Kidney (tissue), 13 donors: ENCODE measurements at regions not wholly inside any gene's neighbourhood (a gene's known extent, or its start where the extent isn't known, plus 50 kb on each side); places are given as distances from the start of the nearest gene placed in this dataset.

Source experiments
- DNase-seq, 5 donors: peaks; one replicate each; pipeline ENCODE4 v3.0.0-alpha.2; 2013 to 2020
- FAIRE-seq: peaks from 2 replicates; lab custom pipeline; 2012; peaks lifted over from hg19 to GRCh38; lab: Jason Lieb, UNC
- H3K27ac ChIP-seq, 2 donors: one replicate each; pipeline ENCODE4 v1.7.0; 2013; ENCODE audit warnings: low read depth in 2 of 2, low read length in 2 of 2, inconsistent platforms in 1 of 2
- H3K27me3 ChIP-seq: one replicate; pipeline ENCODE4 v1.7.1; 2013; ENCODE audit warnings: low read length, inconsistent platforms; ENCODE audit not compliant: control insufficient read depth, insufficient read depth
- H3K36me3 ChIP-seq, 3 donors: one replicate each; pipeline versions ENCODE4 v1.7.0 to v1.7.1; 2013; ENCODE audit warnings: low read length in 3 of 3, control low read depth in 1 of 3, inconsistent platforms in 1 of 3; ENCODE audit not compliant: insufficient read depth in 3 of 3, control insufficient read depth in 2 of 3
- H3K4me1 ChIP-seq, 3 donors: one replicate each; pipeline versions ENCODE4 v1.7.0 to v1.7.1; 2013; ENCODE audit warnings: low read length in 3 of 3, inconsistent platforms in 1 of 3, low read depth in 1 of 3; ENCODE audit not compliant: control insufficient read depth in 2 of 3, insufficient read depth in 2 of 3
- H3K4me3 ChIP-seq, 3 donors: one replicate each; pipeline versions ENCODE4 v1.7.0 to v1.8.1; 2013; ENCODE audit warnings: low read length in 3 of 3, control low read depth in 1 of 3, inconsistent platforms in 1 of 3
- H3K9ac ChIP-seq, 3 donors: one replicate each; pipeline versions ENCODE4 v1.7.0 to v1.7.1; 2013; ENCODE audit warnings: low read length in 3 of 3, control low read depth in 1 of 3, inconsistent platforms in 1 of 3
- H3K9me3 ChIP-seq, 3 donors: one replicate each; pipeline versions ENCODE4 v1.7.0 to v1.7.1; 2013; ENCODE audit warnings: low read length in 3 of 3, control low read depth in 1 of 3, inconsistent platforms in 1 of 3; ENCODE audit not compliant: control insufficient read depth in 2 of 3, insufficient read depth in 1 of 3
- intact Hi-C: fragments of 100-400 bp; cut with DNase I; formaldehyde crosslinking; loops from one replicate; pipeline ENCODE4 v1.11.1; 2022
- TF ChIP-seq, protein P1 (sequence below): IDR thresholded peaks from 3 replicates; pipeline ENCODE4 v1.5.1; 2012; ENCODE audit warnings: mild to moderate bottlenecking, moderate library complexity, borderline replicate concordance; ENCODE audit not compliant: insufficient read depth; ENCODE audit errors: extremely low read depth
- donor health status: control.
- donor health status: control.
- donor health status: control.
- donor health status: control.
- donor health status: control.
- donor health status: DM: yes; HTN: yes; CAD: no.
- donor health status: Normal renal cell carcinoma (clear cell type).

- no peak for FAIRE-seq
- TF ChIP-seq, protein P1, sequence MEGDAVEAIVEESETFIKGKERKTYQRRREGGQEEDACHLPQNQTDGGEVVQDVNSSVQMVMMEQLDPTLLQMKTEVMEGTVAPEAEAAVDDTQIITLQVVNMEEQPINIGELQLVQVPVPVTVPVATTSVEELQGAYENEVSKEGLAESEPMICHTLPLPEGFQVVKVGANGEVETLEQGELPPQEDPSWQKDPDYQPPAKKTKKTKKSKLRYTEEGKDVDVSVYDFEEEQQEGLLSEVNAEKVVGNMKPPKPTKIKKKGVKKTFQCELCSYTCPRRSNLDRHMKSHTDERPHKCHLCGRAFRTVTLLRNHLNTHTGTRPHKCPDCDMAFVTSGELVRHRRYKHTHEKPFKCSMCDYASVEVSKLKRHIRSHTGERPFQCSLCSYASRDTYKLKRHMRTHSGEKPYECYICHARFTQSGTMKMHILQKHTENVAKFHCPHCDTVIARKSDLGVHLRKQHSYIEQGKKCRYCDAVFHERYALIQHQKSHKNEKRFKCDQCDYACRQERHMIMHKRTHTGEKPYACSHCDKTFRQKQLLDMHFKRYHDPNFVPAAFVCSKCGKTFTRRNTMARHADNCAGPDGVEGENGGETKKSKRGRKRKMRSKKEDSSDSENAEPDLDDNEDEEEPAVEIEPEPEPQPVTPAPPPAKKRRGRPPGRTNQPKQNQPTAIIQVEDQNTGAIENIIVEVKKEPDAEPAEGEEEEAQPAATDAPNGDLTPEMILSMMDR: no peak
- no peak for DNase-seq
Measured at GRCh38 chr2:139366681-139367080, 586.5 kb upstream of the NXPH2 start.

GRCh38 chr2:139365189-139365588, 585.0 kb upstream of the NXPH2 start:
- Histone ChIP-seq H3K27ac (no peak overlapping the region), H3K36me3 (no peaks in the 10 kb centered on the region)
- intact Hi-C loops: no loop called here

More at GRCh38 chr2:139366681-139367080, 586.5 kb upstream of the NXPH2 start:
- Histone ChIP-seq H3K27ac (no peak overlapping the region), H3K9me3 (no peaks in the 10 kb centered on the region), H3K4me1 (no peaks in the 10 kb centered on the region), H3K27me3 (no peaks in the 10 kb centered on the region), H3K9ac (no peak overlapping the region), H3K36me3 (no peaks in the 10 kb centered on the region), H3K4me3 (no peak overlapping the region)
- intact Hi-C loops: no loop called here

GRCh38 chr2:139360654-139361053, 580.5 kb upstream of the NXPH2 start:
- Histone ChIP-seq H3K27me3 (no peaks in the 10 kb centered on the region), H3K4me3 (no peak overlapping the region), H3K4me1 (no peaks in the 10 kb centered on the region), H3K36me3 (no peaks in the 10 kb centered on the region), H3K27ac (no peak overlapping the region), H3K9me3 (no peaks in the 10 kb centered on the region), H3K9ac (no peak overlapping the region)
- intact Hi-C loops: no loop called here
- TF ChIP-seq, protein P1: no peak
- FAIRE-seq (no peak), DNase-seq (no peak)

More at GRCh38 chr2:139365189-139365588, 585.0 kb upstream of the NXPH2 start:
- FAIRE-seq (no peak), DNase-seq (no peak)
- Histone ChIP-seq H3K4me3 (no peak overlapping the region), H3K27me3 (no peaks in the 10 kb centered on the region), H3K9me3 (no peaks in the 10 kb centered on the region), H3K9ac (no peak overlapping the region), H3K4me1 (no peaks in the 10 kb centered on the region)
- TF ChIP-seq, protein P1: no peak

DNA sequence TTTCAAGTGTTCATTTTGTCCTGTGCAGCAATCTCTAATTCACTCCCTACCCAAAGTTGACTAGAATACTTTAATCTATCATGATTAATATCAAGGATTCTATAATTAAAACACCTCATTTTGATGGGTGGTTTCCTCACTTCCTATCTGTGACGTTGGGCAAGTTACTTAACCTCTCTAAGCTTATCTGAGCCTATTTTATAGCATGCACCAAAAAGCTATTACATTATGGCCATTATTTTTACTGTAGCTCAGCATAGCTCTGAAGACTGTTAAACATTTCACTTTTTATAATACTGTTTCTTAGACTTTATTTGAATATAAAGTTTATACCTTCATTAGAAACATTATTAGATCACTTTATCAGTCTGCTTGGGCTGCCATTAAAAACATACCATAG, 579.6 kb upstream of the NXPH2 start:
- H3K27ac ChIP-seq: no peak overlapping the region
- H3K4me1 ChIP-seq: no peaks in the 10 kb centered on the region
- FAIRE-seq (no peak), DNase-seq (no peak)
- TF ChIP-seq, protein P1: no peak
- H3K9ac ChIP-seq: no peak overlapping the region
- intact Hi-C loops: no loop called here
- H3K4me3 ChIP-seq: no peak overlapping the region
- H3K27me3 ChIP-seq: no peaks in the 10 kb centered on the region
- H3K36me3 ChIP-seq: no peaks in the 10 kb centered on the region
- H3K9me3 ChIP-seq: no peaks in the 10 kb centered on the region
